ENCODE measurements at regions not wholly inside any gene's neighbourhood (a gene's known extent, or its start where the extent isn't known, plus 50 kb on each side); places are given as distances from the start of the nearest gene placed in this dataset.

GRCh38 chr10:62866451-62866850 is 50.3 kb upstream of the EGR2 start:
- no peak for DNase-seq

Data from RPMI8226 (cell line).